IMR-90 (cell line): ENCODE measurements at regions not wholly inside any gene's neighbourhood (a gene's known extent, or its start where the extent isn't known, plus 50 kb on each side); places are given as distances from the start of the nearest gene placed in this dataset.

Source experiments
- ATAC-seq: fragments of 200-7000 bp; cut with Tn5 transposase; 2 replicates; pipeline ENCODE4 v1.9.1; 2020; ENCODE audit warnings: low read depth, mild to moderate bottlenecking, moderate library complexity
- BruUV-seq: library from RNA; stranded (reverse); fragments of 400-500 nt; replicated peaks from 2 replicates; lab custom pipeline; 2021; lab: Mats Ljungman, UMichigan
- CTCF ChIA-PET: fragments of 300-600 bp; formaldehyde crosslinking; extraction: SDS; loops from one replicate; lab custom pipeline; 2021; ENCODE audit warnings: antibody characterized with exemption; lab: Yijun Ruan, JAX
- POLR2A ChIA-PET: fragments of 300-600 bp; sonication (Branson Sonifier 250); formaldehyde crosslinking; loops from one replicate; lab custom pipeline; 2022; ENCODE audit warnings: antibody characterized with exemption; ENCODE audit not compliant: unreplicated experiment; lab: Charles Lee
- DNase-seq: peaks from one replicate; pipeline ENCODE4 v3.0.0; 2013
- H2AFZ ChIP-seq: replicated peaks from 2 replicates; pipeline ENCODE3; 2013; ENCODE audit warnings: low read length, mild to moderate bottlenecking; ENCODE audit not compliant: poor library complexity
- H2AK5ac ChIP-seq: 2 replicates; pipeline ENCODE4 v1.6.1; 2013; ENCODE audit warnings: low read depth, low read length, inconsistent platforms
- H2AK9ac ChIP-seq: replicated peaks from 2 replicates; pipeline ENCODE3; 2013; ENCODE audit warnings: mild to moderate bottlenecking, low read depth, low read length, moderate library complexity; ENCODE audit not compliant: poor library complexity
- H2BK120ac ChIP-seq: 2 replicates; pipeline ENCODE4 v1.6.1; 2013; ENCODE audit warnings: low read depth, low read length, inconsistent platforms
- H2BK15ac ChIP-seq: 3 replicates; pipeline ENCODE4 v1.6.1; 2013; ENCODE audit warnings: low read depth, low read length, inconsistent platforms
- H2BK20ac ChIP-seq: 2 replicates; pipeline ENCODE4 v1.6.1; 2013; ENCODE audit warnings: low read depth, mild to moderate bottlenecking, inconsistent platforms, low read length, moderate library complexity
- H2BK5ac ChIP-seq: 2 replicates; pipeline ENCODE4 v1.6.1; 2013; ENCODE audit warnings: mild to moderate bottlenecking, low read depth, low read length, inconsistent platforms; ENCODE audit not compliant: poor library complexity, severe bottlenecking
- H3K14ac ChIP-seq: replicated peaks from 2 replicates; pipeline ENCODE4 v1.6.1; 2013; ENCODE audit warnings: low read depth, low read length, inconsistent platforms
- H3K18ac ChIP-seq: 2 replicates; pipeline ENCODE4 v1.6.1; 2013; ENCODE audit warnings: low read depth, low read length, control low read depth
- H3K23ac ChIP-seq: 2 replicates; pipeline ENCODE4 v1.6.1; 2013; ENCODE audit warnings: low read depth, low read length, inconsistent platforms
- H3K27ac ChIP-seq: 2 replicates; pipeline ENCODE4 v1.5.1; 2013; ENCODE audit warnings: mild to moderate bottlenecking, control low read depth, low read length; ENCODE audit not compliant: insufficient read depth
- H3K27me3 ChIP-seq: 2 replicates; pipeline ENCODE4 v1.6.1; 2013; ENCODE audit warnings: low read length; ENCODE audit not compliant: control insufficient read depth, insufficient read depth
- H3K36me3 ChIP-seq: 2 replicates; pipeline ENCODE4 v1.6.1; 2013; ENCODE audit warnings: low read length, mixed read lengths; ENCODE audit not compliant: control insufficient read depth, insufficient read depth
- H3K4ac ChIP-seq: 2 replicates; pipeline ENCODE4 v1.6.1; 2013; ENCODE audit warnings: low read depth, low read length, inconsistent platforms
- H3K4me1 ChIP-seq: 2 replicates; pipeline ENCODE4 v1.6.1; 2013; ENCODE audit warnings: low read length, mixed read lengths; ENCODE audit not compliant: control insufficient read depth, insufficient read depth
- H3K4me2 ChIP-seq: 2 replicates; pipeline ENCODE4 v1.6.1; 2013; ENCODE audit warnings: low read depth, mild to moderate bottlenecking, control low read depth, low read length, moderate library complexity
- H3K4me3 ChIP-seq: 2 replicates; pipeline ENCODE4 v1.5.1; 2013; ENCODE audit warnings: low read depth, mild to moderate bottlenecking, control low read depth, low read length, moderate library complexity; ENCODE audit not compliant: insufficient read depth
- H3K56ac ChIP-seq: 2 replicates; pipeline ENCODE4 v1.6.1; 2013; ENCODE audit warnings: low read length, inconsistent platforms; ENCODE audit not compliant: insufficient read depth; ENCODE audit errors: extremely low read depth
- H3K79me1 ChIP-seq, 2 experiments: 2 replicates each; pipeline ENCODE4 v1.6.1; 2013; ENCODE audit warnings: low read length in 2 of 2, inconsistent platforms in 1 of 2, low read depth in 1 of 2
- H3K9ac ChIP-seq: 2 replicates; pipeline ENCODE4 v1.6.1; 2013; ENCODE audit warnings: low read depth, low read length, control low read depth
- H3K9me1 ChIP-seq: 2 replicates; pipeline ENCODE4 v1.6.1; 2013; ENCODE audit warnings: low read length, inconsistent platforms; ENCODE audit not compliant: insufficient read depth
- H3K9me3 ChIP-seq: 2 replicates; pipeline ENCODE4 v1.6.1; 2013; ENCODE audit warnings: low read length; ENCODE audit not compliant: control insufficient read depth, insufficient read depth
- H4K20me1 ChIP-seq: 2 replicates; pipeline ENCODE4 v1.6.1; 2013; ENCODE audit warnings: low read length, inconsistent platforms; ENCODE audit not compliant: insufficient read depth
- H4K5ac ChIP-seq: 2 replicates; pipeline ENCODE4 v1.6.1; 2013; ENCODE audit warnings: mild to moderate bottlenecking, low read depth, low read length, control low read depth
- H4K8ac ChIP-seq, 2 experiments: 2 replicates each; pipeline ENCODE4 v1.6.1; 2013; ENCODE audit warnings: low read depth in 2 of 2, low read length in 2 of 2, control low read depth in 1 of 2, inconsistent platforms in 1 of 2
- H4K91ac ChIP-seq: 2 replicates; pipeline ENCODE4 v1.6.1; 2013; ENCODE audit warnings: low read depth, low read length, inconsistent platforms; ENCODE audit not compliant: insufficient read depth
- CEBPB ChIP-seq: IDR thresholded peaks from 2 replicates; pipeline ENCODE4 v1.6.1; 2012; ENCODE audit warnings: low read depth, low read length, improper control_type of control experiment
- WGBS, 2 experiments: methylation state at CpG; one replicate each; pipeline versions ENCODE4 v1.1.5 to v1.1.7; 2013; ENCODE audit warnings: missing lambda C conversion rate in 2 of 2; ENCODE audit not compliant: insufficient read length in 1 of 2; ENCODE audit errors: extremely low coverage in 2 of 2; 5-methylcytosine and 5-hydroxymethylcytosine counted together
- dilution Hi-C: fragments of 300-500 bp; cut with HindIII; formaldehyde crosslinking; loops from one replicate; pipeline ENCODE4 v1.14.3; 2018; ENCODE audit warnings: low sequenced_read_pairs; ENCODE audit not compliant: unreplicated experiment
- in situ Hi-C: fragments of 300-500 bp; cut with MboI; formaldehyde crosslinking; loops from 3 replicates; pipeline ENCODE4 v1.14.3; 2019; ENCODE audit warnings: low sequenced_read_pairs, inconsistent platforms, mixed read lengths
- intact Hi-C: fragments of 100-400 bp; cut with micrococcal nuclease; formaldehyde crosslinking; loops from 2 replicates; pipeline ENCODE4 v1.10.0; 2022

GRCh38 chr2:5950736-5951135 lies 258.6 kb downstream of the SOX11 start:
- H3K4me2 ChIP-seq = no peak overlapping the region
- H3K18ac ChIP-seq = no peak overlapping the region
- no peak overlapping the region for H3K4ac ChIP-seq
- POLR2A ChIA-PET = no interaction called here
- H4K91ac ChIP-seq = no peak overlapping the region
- H3K9me3 ChIP-seq = peaks cover 2% of the 10 kb centered on the region
- H2BK15ac ChIP-seq = no peak overlapping the region
- no peak overlapping the region for H2AK5ac ChIP-seq
- intact Hi-C loops (no loop called here), dilution Hi-C loops (no loop called here), in situ Hi-C loops (no loop called here)
- H3K79me1 ChIP-seq = no peaks in the 10 kb centered on the region
- H3K9me1 ChIP-seq = no peaks in the 10 kb centered on the region
- TF ChIP-seq CEBPB = no peak
- no peak overlapping the region for H3K9ac ChIP-seq
- no TSS peak for BruUV-seq
- no CpG with 5 or more reads among the region's 5 CpGs for WGBS, 2 experiments
- no peak overlapping the region for H3K4me3 ChIP-seq
- H3K14ac ChIP-seq = no peak overlapping the region
- CTCF ChIA-PET = no interaction called here
- H3K27ac ChIP-seq = no peak overlapping the region
- no peak overlapping the region for H2BK120ac ChIP-seq
- H2AFZ ChIP-seq = no peak overlapping the region
- no peaks in the 10 kb centered on the region for H3K27me3 ChIP-seq
- no peaks in the 10 kb centered on the region for H3K36me3 ChIP-seq
- no peak overlapping the region for H3K23ac ChIP-seq
- DNase-seq (no peak), ATAC-seq (no peak)
- H4K20me1 ChIP-seq = no peaks in the 10 kb centered on the region
- no peak overlapping the region for H2BK5ac ChIP-seq
- no peak overlapping the region for H4K5ac ChIP-seq
- H2AK9ac ChIP-seq = no peak overlapping the region
- no peak overlapping the region for H4K8ac ChIP-seq
- no peak overlapping the region for H2BK20ac ChIP-seq
- no peak overlapping the region for H3K56ac ChIP-seq
- no peaks in the 10 kb centered on the region for H3K4me1 ChIP-seq
